Peyer's patch (tissue), 4 donors: ENCODE measurements at regions not wholly inside any gene's neighbourhood (a gene's known extent, or its start where the extent isn't known, plus 50 kb on each side); places are given as distances from the start of the nearest gene placed in this dataset.
A peak's percentile ranks its signal among the peaks of the same experiment; 100 is the strongest.

ENCODE experiments used
- DNase-seq, 3 donors: peaks; one replicate each; pipeline ENCODE4 v3.0.0-alpha.2; 2017 to 2019
- H3K27ac ChIP-seq, 4 donors: fragments of 200-600 bp; sonication (generic); one replicate each; pipeline ENCODE4 v1.5.1; 2016 to 2019
- H3K27me3 ChIP-seq, 2 donors: fragments of 200-600 bp; sonication (generic); one replicate each; pipeline ENCODE4 v1.5.1; 2019
- H3K36me3 ChIP-seq, 3 donors: fragments of 200-600 bp; sonication (generic); one replicate each; pipeline ENCODE4 v1.5.1; 2016 to 2019
- H3K4me1 ChIP-seq, 4 donors: fragments of 200-600 bp; sonication (generic); one replicate each; pipeline ENCODE4 v1.5.1; 2016 to 2019
- H3K4me3 ChIP-seq, 4 donors: fragments of 200-600 bp; sonication (generic); 1 replicate in 3 of 4; 2 replicates in 1 of 4; pipeline ENCODE4 v1.5.1; 2016 to 2019; ENCODE audit warnings: mild to moderate bottlenecking in 1 of 4
- H3K9me3 ChIP-seq, 4 donors: fragments of 200-600 bp; sonication (generic); one replicate each; pipeline ENCODE4 v1.5.1; 2016 to 2019; ENCODE audit warnings: mild to moderate bottlenecking in 1 of 4
- POLR2A ChIP-seq, 2 donors: fragments of 450-650 bp; IDR thresholded peaks; one replicate each; pipeline ENCODE4 v1.5.1; 2017; ENCODE audit warnings: antibody characterized with exemption in 2 of 2, mild to moderate bottlenecking in 2 of 2, moderate library complexity in 2 of 2
- TF ChIP-seq, protein P1 (sequence below), 6 experiments: fragments of 450-650 bp in 4 of 6; fragments of 200-600 bp in 2 of 6; sonication (generic) in 1 of 6; IDR thresholded peaks; one replicate each; pipeline ENCODE4 v1.5.1; 2017 to 2019; ENCODE audit warnings: antibody characterized with exemption in 6 of 6, mild to moderate bottlenecking in 3 of 6, moderate library complexity in 1 of 6

GRCh38 chr5:52597625-52598024 is 190.1 kb upstream of the ITGA1 start:
- Histone ChIP-seq H3K4me3 (no peak overlapping the region), H3K27ac (no peak overlapping the region), H3K27me3 (no peaks in the 10 kb centered on the region), H3K9me3 (no peaks in the 10 kb centered on the region), H3K36me3 (no peaks in the 10 kb centered on the region), H3K4me1 (no peaks in the 10 kb centered on the region)
- no peak for DNase-seq
- TF ChIP-seq, protein P1, sequence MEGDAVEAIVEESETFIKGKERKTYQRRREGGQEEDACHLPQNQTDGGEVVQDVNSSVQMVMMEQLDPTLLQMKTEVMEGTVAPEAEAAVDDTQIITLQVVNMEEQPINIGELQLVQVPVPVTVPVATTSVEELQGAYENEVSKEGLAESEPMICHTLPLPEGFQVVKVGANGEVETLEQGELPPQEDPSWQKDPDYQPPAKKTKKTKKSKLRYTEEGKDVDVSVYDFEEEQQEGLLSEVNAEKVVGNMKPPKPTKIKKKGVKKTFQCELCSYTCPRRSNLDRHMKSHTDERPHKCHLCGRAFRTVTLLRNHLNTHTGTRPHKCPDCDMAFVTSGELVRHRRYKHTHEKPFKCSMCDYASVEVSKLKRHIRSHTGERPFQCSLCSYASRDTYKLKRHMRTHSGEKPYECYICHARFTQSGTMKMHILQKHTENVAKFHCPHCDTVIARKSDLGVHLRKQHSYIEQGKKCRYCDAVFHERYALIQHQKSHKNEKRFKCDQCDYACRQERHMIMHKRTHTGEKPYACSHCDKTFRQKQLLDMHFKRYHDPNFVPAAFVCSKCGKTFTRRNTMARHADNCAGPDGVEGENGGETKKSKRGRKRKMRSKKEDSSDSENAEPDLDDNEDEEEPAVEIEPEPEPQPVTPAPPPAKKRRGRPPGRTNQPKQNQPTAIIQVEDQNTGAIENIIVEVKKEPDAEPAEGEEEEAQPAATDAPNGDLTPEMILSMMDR (IDR thresholded peaks at IDR 0.05) = no peak
- no peak for TF ChIP-seq POLR2A (IDR thresholded peaks at IDR 0.05)

- TF ChIP-seq POLR2A (IDR thresholded peaks at IDR 0.05) = no peak
- TF ChIP-seq, protein P1 (IDR thresholded peaks at IDR 0.05) = no peak
These were observed 188.7 kb upstream of the ITGA1 start for GRCh38 chr5:52598968-52599367.

DNA sequence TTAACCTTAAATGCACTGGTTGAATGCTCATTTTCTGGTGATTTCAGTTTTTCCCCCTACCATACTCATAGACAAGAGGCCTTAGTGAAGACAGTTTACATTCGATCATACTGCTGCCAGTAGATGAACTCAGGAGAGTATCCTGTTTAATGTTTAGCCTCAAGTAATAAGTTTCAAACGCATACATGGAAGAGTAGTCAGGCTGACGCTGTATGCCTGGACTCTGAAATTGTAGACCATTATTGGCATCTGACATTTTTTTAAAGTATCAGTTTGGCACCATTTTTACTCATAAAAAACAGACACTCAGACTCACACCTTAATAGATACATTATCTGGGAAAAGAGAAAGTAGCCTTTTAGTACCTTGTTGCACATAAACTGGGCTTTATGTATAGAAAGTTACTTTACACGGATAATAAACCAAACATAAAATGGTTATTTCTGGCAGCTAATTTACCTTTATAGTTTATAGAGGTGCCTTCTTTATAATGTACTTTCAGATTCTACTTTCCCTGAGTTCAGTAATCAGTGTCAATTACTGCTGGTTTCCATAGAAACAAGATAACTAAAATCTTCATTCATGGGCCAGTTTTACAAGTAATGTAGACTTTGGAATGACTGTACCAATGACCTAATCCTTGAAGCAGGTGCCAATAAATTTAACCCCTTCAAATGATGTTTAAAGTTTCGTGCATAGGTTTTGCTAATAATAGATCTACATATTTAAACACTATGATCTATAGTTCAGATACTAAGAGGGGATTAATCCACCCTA is 183.8 kb upstream of the ITGA1 start:
- Histone ChIP-seq H3K27me3 (no peaks in the 10 kb centered on the region), H3K4me3 (no peak overlapping the region), H3K36me3 (no peaks in the 10 kb centered on the region), H3K4me1 (no peaks in the 10 kb centered on the region), H3K9me3 (no peaks in the 10 kb centered on the region), H3K27ac (no peak overlapping the region)
- TF ChIP-seq POLR2A (IDR thresholded peaks at IDR 0.05) = no peak
- TF ChIP-seq, protein P1 (IDR thresholded peaks at IDR 0.05) = no peak
- no peak for DNase-seq

More at GRCh38 chr5:52598968-52599367, 188.7 kb upstream of the ITGA1 start:
- H3K4me3 ChIP-seq = no peak overlapping the region
- DNase-seq = peak in 1 of 3 donors; percentile 46
- no peaks in the 10 kb centered on the region for H3K9me3 ChIP-seq
- no peaks in the 10 kb centered on the region for H3K27me3 ChIP-seq
- no peaks in the 10 kb centered on the region for H3K36me3 ChIP-seq
- H3K27ac ChIP-seq = no peak overlapping the region
- no peaks in the 10 kb centered on the region for H3K4me1 ChIP-seq

DNA sequence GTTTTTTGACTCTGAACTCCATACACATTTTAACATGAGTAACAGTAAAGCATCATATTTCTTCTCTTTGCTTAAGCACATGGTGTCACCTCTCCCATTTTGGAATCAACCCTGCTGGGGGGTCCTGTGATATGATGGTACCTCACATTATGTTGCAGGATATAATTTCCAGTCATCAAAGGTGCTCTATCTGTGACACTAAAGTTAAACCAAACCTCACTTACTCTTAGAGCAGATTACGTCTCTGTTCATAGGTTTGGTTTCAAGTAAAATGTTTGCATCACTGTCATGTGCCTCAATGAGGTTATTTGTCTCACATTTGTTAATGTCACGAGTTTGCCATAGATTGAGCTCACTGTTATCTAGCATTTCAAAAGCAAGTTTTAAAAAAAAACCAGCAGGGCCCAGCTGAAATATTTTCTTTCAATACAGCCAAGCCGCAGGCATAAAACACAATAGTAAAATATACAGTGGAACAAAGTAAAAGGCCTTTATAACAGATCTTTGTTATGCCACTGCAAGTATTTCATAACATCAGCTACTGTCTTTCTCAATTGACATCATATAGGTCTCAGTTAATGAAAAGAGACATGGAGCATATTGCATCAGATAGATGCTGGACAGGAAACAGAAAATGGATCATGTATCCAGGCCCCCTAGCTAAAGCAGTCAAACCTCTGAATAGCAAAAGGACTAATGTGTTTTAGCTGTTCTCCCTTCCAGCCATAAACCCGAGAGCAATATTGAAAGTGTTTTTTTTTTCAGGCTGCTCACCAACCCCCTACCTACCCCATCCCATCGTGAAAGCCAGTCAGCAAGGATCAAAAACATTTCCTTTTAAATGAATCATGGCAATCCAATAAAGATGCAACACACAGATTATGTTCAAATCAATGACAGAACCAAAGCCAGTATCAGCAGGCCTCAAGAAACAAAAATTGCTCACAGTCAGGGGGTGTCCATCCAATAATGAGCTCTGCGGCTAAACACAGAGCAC is 182.1 kb upstream of the ITGA1 start:
- H3K4me3 ChIP-seq = no peak overlapping the region
- H3K27ac ChIP-seq = no peak overlapping the region
- H3K9me3 ChIP-seq = no peaks in the 10 kb centered on the region
- TF ChIP-seq POLR2A (IDR thresholded peaks at IDR 0.05) = no peak
- TF ChIP-seq, protein P1 (IDR thresholded peaks at IDR 0.05) = no peak
- H3K36me3 ChIP-seq = no peaks in the 10 kb centered on the region
- no peaks in the 10 kb centered on the region for H3K4me1 ChIP-seq
- no peaks in the 10 kb centered on the region for H3K27me3 ChIP-seq
- no peak for DNase-seq

GRCh38 chr5:52607227-52607824 is 180.4 kb upstream of the ITGA1 start:
- Histone ChIP-seq H3K36me3 (no peaks in the 10 kb centered on the region), H3K27me3 (no peaks in the 10 kb centered on the region), H3K9me3 (no peaks in the 10 kb centered on the region), H3K4me3 (no peak overlapping the region), H3K4me1 (no peaks in the 10 kb centered on the region), H3K27ac (no peak overlapping the region)
- DNase-seq = no peak
- TF ChIP-seq POLR2A (IDR thresholded peaks at IDR 0.05) = no peak
- TF ChIP-seq, protein P1 (IDR thresholded peaks at IDR 0.05) = no peak
